Stomach (tissue), 4 donors: ENCODE measurements at regions not wholly inside any gene's neighbourhood (a gene's known extent, or its start where the extent isn't known, plus 50 kb on each side); places are given as distances from the start of the nearest gene placed in this dataset.
"Not testable (repeated sequence)": the region's sequence is repeated elsewhere in the genome, so short reads cannot be mapped to it uniquely, and the experiment has no call there.

Experiments
- CTCF ChIP-seq, 7 experiments: fragments of 450-650 bp in 4 of 7; fragments of 200-600 bp in 3 of 7; sonication (generic) in 3 of 7; IDR thresholded peaks; one replicate each; pipeline ENCODE4 v1.5.1; 2016 to 2019; ENCODE audit warnings: antibody characterized with exemption in 7 of 7, control low read depth in 2 of 7, mild to moderate bottlenecking in 1 of 7
- EP300 ChIP-seq: sonication (generic); formaldehyde crosslinking; IDR thresholded peaks from one replicate; pipeline ENCODE4 v1.6.1; 2017; ENCODE audit warnings: antibody characterized with exemption
- POLR2A ChIP-seq, 4 donors: fragments of 450-650 bp; IDR thresholded peaks; one replicate each; pipeline ENCODE4 v1.6.1; 2016; ENCODE audit warnings: antibody characterized with exemption in 4 of 4, control low read depth in 2 of 4, mild to moderate bottlenecking in 1 of 4, moderate library complexity in 1 of 4
- POLR2AphosphoS5 ChIP-seq, 3 donors: sonication (generic); formaldehyde crosslinking; IDR thresholded peaks; one replicate each; pipeline ENCODE4 v1.6.1; 2016; ENCODE audit warnings: antibody characterized with exemption in 3 of 3

- TF ChIP-seq CTCF (IDR thresholded peaks at IDR 0.05); POLR2A (IDR thresholded peaks at IDR 0.05); POLR2AphosphoS5 (IDR thresholded peaks at IDR 0.05); EP300: not testable (repeated sequence)
These were observed 476.3 kb downstream of the SEMA3D start for GRCh38 chr7:84710538-84710937.
